Suprapubic skin (tissue), 4 donors: ENCODE measurements at regions not wholly inside any gene's neighbourhood (a gene's known extent, or its start where the extent isn't known, plus 50 kb on each side); places are given as distances from the start of the nearest gene placed in this dataset.

Source experiments
- DNase-seq, 2 donors: peaks; one replicate each; pipeline ENCODE4 v3.0.0-alpha.2; 2019; ENCODE audit warnings: low spot score in 2 of 2
- H3K27ac ChIP-seq: fragments of 200-600 bp; sonication (generic); one replicate; pipeline ENCODE4 v1.5.1; 2019
- H3K27me3 ChIP-seq: fragments of 200-600 bp; sonication (generic); one replicate; pipeline ENCODE4 v1.5.1; 2019
- H3K36me3 ChIP-seq: fragments of 200-600 bp; sonication (generic); one replicate; pipeline ENCODE4 v1.5.1; 2019
- H3K4me1 ChIP-seq: fragments of 200-600 bp; sonication (generic); one replicate; pipeline ENCODE4 v1.5.1; 2019
- H3K4me3 ChIP-seq: fragments of 200-600 bp; sonication (generic); one replicate; pipeline ENCODE4 v1.5.1; 2019; ENCODE audit warnings: mild to moderate bottlenecking
- H3K9me3 ChIP-seq: fragments of 200-600 bp; sonication (generic); one replicate; pipeline ENCODE4 v1.5.1; 2019
- CTCF ChIP-seq, 2 donors: fragments of 200-600 bp in 1 of 2; fragments of 450-650 bp in 1 of 2; sonication (generic) in 1 of 2; IDR thresholded peaks; one replicate each; pipeline ENCODE4 v1.5.1; 2016 to 2019; ENCODE audit warnings: antibody characterized with exemption in 2 of 2, mild to moderate bottlenecking in 1 of 2, moderate library complexity in 1 of 2
- EP300 ChIP-seq: sonication (generic); formaldehyde crosslinking; IDR thresholded peaks from one replicate; pipeline ENCODE4 v1.6.1; 2017; ENCODE audit warnings: antibody characterized with exemption
- POLR2A ChIP-seq, 2 donors: fragments of 450-650 bp; IDR thresholded peaks; one replicate each; pipeline ENCODE4 v1.6.1; 2017; ENCODE audit warnings: antibody characterized with exemption in 2 of 2, mild to moderate bottlenecking in 2 of 2, moderate library complexity in 2 of 2
- POLR2AphosphoS5 ChIP-seq, 3 donors: sonication (generic); formaldehyde crosslinking; IDR thresholded peaks; one replicate each; pipeline ENCODE4 v1.6.1; 2017; ENCODE audit warnings: antibody characterized with exemption in 3 of 3
- WGBS: methylation state at CpG from one replicate; pipeline ENCODE4 v1.1.5; 2018; 5-methylcytosine and 5-hydroxymethylcytosine counted together

- no peaks in the 10 kb centered on the region for H3K36me3 ChIP-seq
- H3K4me3 ChIP-seq = no peak overlapping the region
- no peak for TF ChIP-seq POLR2A (IDR thresholded peaks at IDR 0.05)
- 90% methylated on average over 2 of the region's 2 CpGs for WGBS
- H3K4me1 ChIP-seq = no peaks in the 10 kb centered on the region
- no peak overlapping the region for H3K27ac ChIP-seq
- no peaks in the 10 kb centered on the region for H3K9me3 ChIP-seq
- no peaks in the 10 kb centered on the region for H3K27me3 ChIP-seq
- no peak for DNase-seq
Observed at GRCh38 chr3:110894574-110894973, 177.0 kb upstream of the NECTIN3 start.

- TF ChIP-seq POLR2AphosphoS5 (IDR thresholded peaks at IDR 0.05) = no peak
- TF ChIP-seq EP300 = no peak
- TF ChIP-seq CTCF (IDR thresholded peaks at IDR 0.05) = no peak
- no peak for TF ChIP-seq POLR2A (IDR thresholded peaks at IDR 0.05)
- 92% methylated on average over 1 of the region's 1 CpG for WGBS
- H3K9me3 ChIP-seq = no peaks in the 10 kb centered on the region
Observed at GRCh38 chr3:110895054-110895453, 176.6 kb upstream of the NECTIN3 start.

GRCh38 chr3:110897046-110897445 lies 174.6 kb upstream of the NECTIN3 start:
- H3K4me1 ChIP-seq = no peaks in the 10 kb centered on the region
- H3K36me3 ChIP-seq = no peaks in the 10 kb centered on the region
- WGBS = 91% methylated on average over 2 of the region's 2 CpGs
- H3K9me3 ChIP-seq = no peaks in the 10 kb centered on the region
- TF ChIP-seq POLR2AphosphoS5 (IDR thresholded peaks at IDR 0.05) (no peak), POLR2A (IDR thresholded peaks at IDR 0.05) (no peak), EP300 (no peak), CTCF (IDR thresholded peaks at IDR 0.05) (no peak)
- no peak for DNase-seq
- H3K27ac ChIP-seq = no peak overlapping the region
- H3K27me3 ChIP-seq = no peaks in the 10 kb centered on the region
- no peak overlapping the region for H3K4me3 ChIP-seq

More at GRCh38 chr3:110895054-110895453, 176.6 kb upstream of the NECTIN3 start:
- no peak for DNase-seq
- H3K4me1 ChIP-seq = no peaks in the 10 kb centered on the region
- H3K27ac ChIP-seq = no peak overlapping the region
- H3K4me3 ChIP-seq = no peak overlapping the region
- H3K36me3 ChIP-seq = no peaks in the 10 kb centered on the region
- H3K27me3 ChIP-seq = no peaks in the 10 kb centered on the region

- Histone ChIP-seq H3K4me3 (no peak overlapping the region), H3K9me3 (no peaks in the 10 kb centered on the region), H3K36me3 (no peaks in the 10 kb centered on the region), H3K27me3 (no peaks in the 10 kb centered on the region), H3K27ac (no peak overlapping the region), H3K4me1 (no peaks in the 10 kb centered on the region)
- TF ChIP-seq POLR2AphosphoS5 (IDR thresholded peaks at IDR 0.05) (no peak), POLR2A (IDR thresholded peaks at IDR 0.05) (no peak), CTCF (IDR thresholded peaks at IDR 0.05) (no peak), EP300 (no peak)
- no peak for DNase-seq
Observed at GRCh38 chr3:110900576-110900975, 171.0 kb upstream of the NECTIN3 start.

- Histone ChIP-seq H3K9me3 (no peaks in the 10 kb centered on the region), H3K36me3 (no peaks in the 10 kb centered on the region), H3K27ac (no peak overlapping the region), H3K27me3 (no peaks in the 10 kb centered on the region), H3K4me3 (no peak overlapping the region), H3K4me1 (no peaks in the 10 kb centered on the region)
- 100% methylated on average over 1 of the region's 1 CpG for WGBS
- TF ChIP-seq CTCF (IDR thresholded peaks at IDR 0.05) (no peak), POLR2A (IDR thresholded peaks at IDR 0.05) (no peak), POLR2AphosphoS5 (IDR thresholded peaks at IDR 0.05) (no peak), EP300 (no peak)
- DNase-seq = no peak
Observed at GRCh38 chr3:110901536-110901935, 170.1 kb upstream of the NECTIN3 start.

GRCh38 chr3:110902453-110903085 lies 169.0 kb upstream of the NECTIN3 start:
- TF ChIP-seq CTCF (IDR thresholded peaks at IDR 0.05) (no peak), POLR2AphosphoS5 (IDR thresholded peaks at IDR 0.05) (no peak), EP300 (no peak), POLR2A (IDR thresholded peaks at IDR 0.05) (no peak)
- WGBS = 87% methylated on average over 9 of the region's 9 CpGs
- Histone ChIP-seq H3K27me3 (no peaks in the 10 kb centered on the region), H3K36me3 (no peaks in the 10 kb centered on the region), H3K9me3 (no peaks in the 10 kb centered on the region), H3K27ac (no peak overlapping the region), H3K4me1 (no peaks in the 10 kb centered on the region), H3K4me3 (no peak overlapping the region)
- no peak for DNase-seq
